T-helper 2 cell treated with Interferon-gamma antibody and Interleukin-4, amounts not matched to agents 5 μg/mL and 100 μg/mL, for 36 hours (primary cell): ENCODE measurements at regions not wholly inside any gene's neighbourhood (a gene's known extent, or its start where the extent isn't known, plus 50 kb on each side); places are given as distances from the start of the nearest gene placed in this dataset.

Experiments
- DNase-seq: peaks from one replicate; pipeline ENCODE4 v3.0.0; 2021; ENCODE audit warnings: low spot score
- H3K27ac Mint-ChIP-seq: one replicate; pipeline ENCODE4 v1.8.0; 2021; ENCODE audit warnings: mild to moderate bottlenecking, mixed read lengths
- H3K27me3 Mint-ChIP-seq: one replicate; pipeline ENCODE4 v1.8.0; 2021; ENCODE audit warnings: low read depth, mixed read lengths
- H3K36me3 Mint-ChIP-seq: one replicate; pipeline ENCODE4 v1.8.0; 2021; ENCODE audit warnings: low read depth, mixed read lengths
- H3K4me1 Mint-ChIP-seq: one replicate; pipeline ENCODE4 v1.8.0; 2021; ENCODE audit warnings: low read depth, mixed read lengths
- H3K4me3 Mint-ChIP-seq: one replicate; pipeline ENCODE4 v1.8.0; 2022; ENCODE audit warnings: mild to moderate bottlenecking, moderate library complexity, mixed read lengths
- H3K9me3 Mint-ChIP-seq: one replicate; pipeline ENCODE4 v1.8.0; 2021; ENCODE audit warnings: mixed read lengths

GRCh38 chrX:43141885-43142284 is 363.9 kb upstream of the PPP1R2C start:
- Mint-ChIP-seq H3K36me3 (no peaks in the 10 kb centered on the region), H3K4me1 (no peaks in the 10 kb centered on the region), H3K27ac (no peak overlapping the region), H3K4me3 (no peak overlapping the region), H3K27me3 (no peaks in the 10 kb centered on the region), H3K9me3 (peaks cover 1% of the 10 kb centered on the region)
- no peak for DNase-seq

- peaks cover 4% of the 10 kb centered on the region for H3K9me3 Mint-ChIP-seq
- H3K4me3 Mint-ChIP-seq: no peak overlapping the region
- no peaks in the 10 kb centered on the region for H3K4me1 Mint-ChIP-seq
- H3K27me3 Mint-ChIP-seq: no peaks in the 10 kb centered on the region
- no peaks in the 10 kb centered on the region for H3K36me3 Mint-ChIP-seq
- DNase-seq: no peak
- no peak overlapping the region for H3K27ac Mint-ChIP-seq
Observed at GRCh38 chrX:43148305-43148704, 370.3 kb upstream of the PPP1R2C start.

- Mint-ChIP-seq H3K4me1 (peaks cover 1% of the 10 kb centered on the region), H3K27me3 (no peaks in the 10 kb centered on the region), H3K9me3 (peaks cover 4% of the 10 kb centered on the region), H3K27ac (no peak overlapping the region), H3K36me3 (no peaks in the 10 kb centered on the region), H3K4me3 (no peak overlapping the region)
- DNase-seq: no peak
Observed at GRCh38 chrX:43165343-43165920, 387.5 kb upstream of the PPP1R2C start.

GRCh38 chrX:43166874-43167273 is 388.9 kb upstream of the PPP1R2C start:
- Mint-ChIP-seq H3K27me3 (no peaks in the 10 kb centered on the region), H3K9me3 (peaks cover 4% of the 10 kb centered on the region), H3K4me3 (no peak overlapping the region), H3K36me3 (no peaks in the 10 kb centered on the region), H3K27ac (no peak overlapping the region), H3K4me1 (peaks cover 1% of the 10 kb centered on the region)
- DNase-seq: no peak

- Mint-ChIP-seq H3K4me3 (no peak overlapping the region), H3K27me3 (no peaks in the 10 kb centered on the region), H3K36me3 (no peaks in the 10 kb centered on the region), H3K9me3 (no peaks in the 10 kb centered on the region), H3K27ac (no peak overlapping the region), H3K4me1 (no peaks in the 10 kb centered on the region)
- DNase-seq: no peak
Observed at GRCh38 chrX:43175434-43175833, 397.5 kb upstream of the PPP1R2C start.

GRCh38 chrX:43176686-43177085 is 398.7 kb upstream of the PPP1R2C start:
- Mint-ChIP-seq H3K9me3 (no peaks in the 10 kb centered on the region), H3K36me3 (no peaks in the 10 kb centered on the region), H3K4me3 (no peak overlapping the region), H3K27ac (no peak overlapping the region), H3K27me3 (no peaks in the 10 kb centered on the region), H3K4me1 (no peaks in the 10 kb centered on the region)
- DNase-seq: no peak

GRCh38 chrX:43188296-43188695 is 410.3 kb upstream of the PPP1R2C start:
- DNase-seq: no peak
- Mint-ChIP-seq H3K27ac (no peak overlapping the region), H3K4me3 (no peak overlapping the region), H3K27me3 (no peaks in the 10 kb centered on the region), H3K36me3 (no peaks in the 10 kb centered on the region), H3K4me1 (no peaks in the 10 kb centered on the region), H3K9me3 (no peaks in the 10 kb centered on the region)

GRCh38 chrX:43211570-43211969 is 433.6 kb upstream of the PPP1R2C start:
- no peak for DNase-seq
- Mint-ChIP-seq H3K27me3 (no peaks in the 10 kb centered on the region), H3K9me3 (peaks cover 18% of the 10 kb centered on the region), H3K36me3 (no peaks in the 10 kb centered on the region), H3K27ac (no peak overlapping the region), H3K4me1 (no peaks in the 10 kb centered on the region), H3K4me3 (no peak overlapping the region)

GRCh38 chrX:43218198-43218597 is 437.9 kb upstream of the MAOA start:
- H3K27ac Mint-ChIP-seq: no peak overlapping the region
- no peak overlapping the region for H3K4me3 Mint-ChIP-seq
- DNase-seq: no peak
- peaks cover 6% of the 10 kb centered on the region for H3K9me3 Mint-ChIP-seq
- H3K27me3 Mint-ChIP-seq: no peaks in the 10 kb centered on the region
- H3K4me1 Mint-ChIP-seq: no peaks in the 10 kb centered on the region
- H3K36me3 Mint-ChIP-seq: no peaks in the 10 kb centered on the region

- H3K27me3 Mint-ChIP-seq: no peaks in the 10 kb centered on the region
- H3K4me1 Mint-ChIP-seq: no peaks in the 10 kb centered on the region
Observed at GRCh38 chrX:43224496-43224895, 431.6 kb upstream of the MAOA start.

GRCh38 chrX:43225626-43226328 is 430.3 kb upstream of the MAOA start:
- H3K4me3 Mint-ChIP-seq: no peak overlapping the region
- H3K36me3 Mint-ChIP-seq: no peaks in the 10 kb centered on the region
- H3K27me3 Mint-ChIP-seq: no peaks in the 10 kb centered on the region
- H3K4me1 Mint-ChIP-seq: no peaks in the 10 kb centered on the region
- no peaks in the 10 kb centered on the region for H3K9me3 Mint-ChIP-seq
- no peak overlapping the region for H3K27ac Mint-ChIP-seq
- DNase-seq: no peak

More at GRCh38 chrX:43224496-43224895, 431.6 kb upstream of the MAOA start:
- Mint-ChIP-seq H3K9me3 (no peaks in the 10 kb centered on the region), H3K36me3 (no peaks in the 10 kb centered on the region), H3K4me3 (no peak overlapping the region), H3K27ac (no peak overlapping the region)
- DNase-seq: no peak

- H3K4me3 Mint-ChIP-seq: no peak overlapping the region
- no peak overlapping the region for H3K27ac Mint-ChIP-seq
- H3K27me3 Mint-ChIP-seq: no peaks in the 10 kb centered on the region
Observed at GRCh38 chrX:43238461-43238945, 417.6 kb upstream of the MAOA start.

GRCh38 chrX:43239356-43239755 is 416.7 kb upstream of the MAOA start:
- H3K4me3 Mint-ChIP-seq: no peak overlapping the region
- H3K36me3 Mint-ChIP-seq: no peaks in the 10 kb centered on the region
- H3K27ac Mint-ChIP-seq: no peak overlapping the region
- no peaks in the 10 kb centered on the region for H3K9me3 Mint-ChIP-seq
- no peak for DNase-seq
- no peaks in the 10 kb centered on the region for H3K4me1 Mint-ChIP-seq
- H3K27me3 Mint-ChIP-seq: no peaks in the 10 kb centered on the region

More at GRCh38 chrX:43238461-43238945, 417.6 kb upstream of the MAOA start:
- H3K36me3 Mint-ChIP-seq: no peaks in the 10 kb centered on the region
- H3K4me1 Mint-ChIP-seq: no peaks in the 10 kb centered on the region
- DNase-seq: no peak
- no peaks in the 10 kb centered on the region for H3K9me3 Mint-ChIP-seq

GRCh38 chrX:43255596-43255995 is 400.5 kb upstream of the MAOA start:
- no peak overlapping the region for H3K4me3 Mint-ChIP-seq

GRCh38 chrX:43266487-43266886 is 389.6 kb upstream of the MAOA start:
- Mint-ChIP-seq H3K36me3 (no peaks in the 10 kb centered on the region), H3K27ac (no peak overlapping the region), H3K9me3 (peaks cover 6% of the 10 kb centered on the region), H3K27me3 (no peaks in the 10 kb centered on the region), H3K4me1 (no peaks in the 10 kb centered on the region), H3K4me3 (no peak overlapping the region)
- DNase-seq: no peak

More at GRCh38 chrX:43255596-43255995, 400.5 kb upstream of the MAOA start:
- DNase-seq: no peak
- Mint-ChIP-seq H3K27me3 (no peaks in the 10 kb centered on the region), H3K36me3 (no peaks in the 10 kb centered on the region), H3K9me3 (peaks cover 5% of the 10 kb centered on the region), H3K27ac (no peak overlapping the region), H3K4me1 (no peaks in the 10 kb centered on the region)
